ENCODE measurements at regions not wholly inside any gene's neighbourhood (a gene's known extent, or its start where the extent isn't known, plus 50 kb on each side); places are given as distances from the start of the nearest gene placed in this dataset.

DNA sequence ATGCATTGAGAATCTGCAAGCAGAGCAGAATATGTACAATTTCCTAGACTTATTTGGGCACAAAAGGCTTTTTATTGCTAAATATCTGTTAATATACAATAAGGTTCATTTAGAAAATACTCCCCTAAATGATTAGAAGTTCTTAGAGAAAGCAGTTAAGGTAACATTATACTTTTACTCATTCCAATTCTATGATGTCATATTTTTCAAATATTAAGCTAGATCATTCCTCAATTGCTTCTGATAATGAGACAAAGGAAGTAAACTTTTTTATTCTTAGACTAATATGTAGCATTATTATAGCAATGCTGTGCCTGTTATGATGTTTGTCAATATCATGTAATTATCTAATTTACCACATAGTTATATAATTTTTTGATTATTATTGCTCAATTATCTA, 447.0 kb downstream of the SLC16A7 start:
- TF ChIP-seq, protein P1, sequence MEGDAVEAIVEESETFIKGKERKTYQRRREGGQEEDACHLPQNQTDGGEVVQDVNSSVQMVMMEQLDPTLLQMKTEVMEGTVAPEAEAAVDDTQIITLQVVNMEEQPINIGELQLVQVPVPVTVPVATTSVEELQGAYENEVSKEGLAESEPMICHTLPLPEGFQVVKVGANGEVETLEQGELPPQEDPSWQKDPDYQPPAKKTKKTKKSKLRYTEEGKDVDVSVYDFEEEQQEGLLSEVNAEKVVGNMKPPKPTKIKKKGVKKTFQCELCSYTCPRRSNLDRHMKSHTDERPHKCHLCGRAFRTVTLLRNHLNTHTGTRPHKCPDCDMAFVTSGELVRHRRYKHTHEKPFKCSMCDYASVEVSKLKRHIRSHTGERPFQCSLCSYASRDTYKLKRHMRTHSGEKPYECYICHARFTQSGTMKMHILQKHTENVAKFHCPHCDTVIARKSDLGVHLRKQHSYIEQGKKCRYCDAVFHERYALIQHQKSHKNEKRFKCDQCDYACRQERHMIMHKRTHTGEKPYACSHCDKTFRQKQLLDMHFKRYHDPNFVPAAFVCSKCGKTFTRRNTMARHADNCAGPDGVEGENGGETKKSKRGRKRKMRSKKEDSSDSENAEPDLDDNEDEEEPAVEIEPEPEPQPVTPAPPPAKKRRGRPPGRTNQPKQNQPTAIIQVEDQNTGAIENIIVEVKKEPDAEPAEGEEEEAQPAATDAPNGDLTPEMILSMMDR (IDR thresholded peaks at IDR 0.05) = no peak
- no peak for TF ChIP-seq POLR2A (IDR thresholded peaks at IDR 0.05)
